Vagina (tissue), 2 donors: ENCODE measurements at regions not wholly inside any gene's neighbourhood (a gene's known extent, or its start where the extent isn't known, plus 50 kb on each side); places are given as distances from the start of the nearest gene placed in this dataset.

Source experiments
- POLR2A ChIP-seq, 2 donors: fragments of 450-650 bp; IDR thresholded peaks; one replicate each; pipeline ENCODE4 v1.6.1; 2017; ENCODE audit warnings: antibody characterized with exemption in 2 of 2, mild to moderate bottlenecking in 2 of 2, moderate library complexity in 2 of 2
- TF ChIP-seq, protein P1 (sequence below), 3 experiments: fragments of 450-650 bp in 2 of 3; fragments of 200-600 bp in 1 of 3; sonication (generic) in 1 of 3; IDR thresholded peaks; one replicate each; pipeline ENCODE4 v1.5.1; 2017 to 2019; ENCODE audit warnings: antibody characterized with exemption in 3 of 3, mild to moderate bottlenecking in 2 of 3, moderate library complexity in 2 of 3

DNA sequence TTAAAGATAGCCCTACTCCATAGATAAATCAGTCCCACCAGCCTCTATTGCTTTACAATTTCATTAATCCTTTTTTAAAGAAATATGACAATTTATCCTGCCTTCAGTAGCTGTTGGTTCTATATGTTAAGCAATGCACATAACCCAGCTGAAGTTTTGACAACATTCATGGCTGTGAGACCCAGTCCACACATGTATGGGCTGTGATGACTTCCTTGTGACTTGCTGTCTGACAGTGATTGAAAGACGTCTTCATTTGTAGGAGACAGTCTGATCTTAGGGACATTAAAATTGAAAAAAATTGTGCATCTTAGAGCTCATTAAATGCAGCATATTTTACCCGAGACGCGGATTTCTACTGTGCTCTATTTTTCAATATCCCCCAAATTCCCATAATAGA, 252.0 kb upstream of the ASIC2 start:
- TF ChIP-seq POLR2A (IDR thresholded peaks at IDR 0.05) = no peak
- TF ChIP-seq, protein P1, sequence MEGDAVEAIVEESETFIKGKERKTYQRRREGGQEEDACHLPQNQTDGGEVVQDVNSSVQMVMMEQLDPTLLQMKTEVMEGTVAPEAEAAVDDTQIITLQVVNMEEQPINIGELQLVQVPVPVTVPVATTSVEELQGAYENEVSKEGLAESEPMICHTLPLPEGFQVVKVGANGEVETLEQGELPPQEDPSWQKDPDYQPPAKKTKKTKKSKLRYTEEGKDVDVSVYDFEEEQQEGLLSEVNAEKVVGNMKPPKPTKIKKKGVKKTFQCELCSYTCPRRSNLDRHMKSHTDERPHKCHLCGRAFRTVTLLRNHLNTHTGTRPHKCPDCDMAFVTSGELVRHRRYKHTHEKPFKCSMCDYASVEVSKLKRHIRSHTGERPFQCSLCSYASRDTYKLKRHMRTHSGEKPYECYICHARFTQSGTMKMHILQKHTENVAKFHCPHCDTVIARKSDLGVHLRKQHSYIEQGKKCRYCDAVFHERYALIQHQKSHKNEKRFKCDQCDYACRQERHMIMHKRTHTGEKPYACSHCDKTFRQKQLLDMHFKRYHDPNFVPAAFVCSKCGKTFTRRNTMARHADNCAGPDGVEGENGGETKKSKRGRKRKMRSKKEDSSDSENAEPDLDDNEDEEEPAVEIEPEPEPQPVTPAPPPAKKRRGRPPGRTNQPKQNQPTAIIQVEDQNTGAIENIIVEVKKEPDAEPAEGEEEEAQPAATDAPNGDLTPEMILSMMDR (IDR thresholded peaks at IDR 0.05) = no peak
